Type B pancreatic cell (in vitro differentiated cells): ENCODE measurements at regions not wholly inside any gene's neighbourhood (a gene's known extent, or its start where the extent isn't known, plus 50 kb on each side); places are given as distances from the start of the nearest gene placed in this dataset.
"Not testable (repeated sequence)": the region's sequence is repeated elsewhere in the genome, so short reads cannot be mapped to it uniquely, and the experiment has no call there.

Experiments
- DNase-seq: peaks from one replicate; pipeline ENCODE4 v3.0.0; 2021; ENCODE audit warnings: mixed read lengths; ENCODE audit not compliant: unreplicated experiment; ENCODE audit errors: extremely low spot score
- H3K27ac Mint-ChIP-seq: 2 replicates; pipeline ENCODE4 v1.8.0; 2021; ENCODE audit warnings: mild to moderate bottlenecking, mixed read lengths
- H3K27me3 Mint-ChIP-seq: 2 replicates; pipeline ENCODE4 v1.8.0; 2021; ENCODE audit warnings: mixed read lengths
- H3K36me3 Mint-ChIP-seq: 2 replicates; pipeline ENCODE4 v1.8.0; 2021; ENCODE audit warnings: mixed read lengths
- H3K4me1 Mint-ChIP-seq: one replicate; pipeline ENCODE4 v1.8.0; 2021; ENCODE audit warnings: mixed read lengths; ENCODE audit not compliant: unreplicated experiment
- H3K4me3 Mint-ChIP-seq: 2 replicates; pipeline ENCODE4 v1.8.0; 2021; ENCODE audit warnings: mild to moderate bottlenecking, mixed read lengths
- H3K9me3 Mint-ChIP-seq: 2 replicates; pipeline ENCODE4 v1.8.0; 2021; ENCODE audit warnings: mixed read lengths
- TF ChIP-seq, protein P1 (sequence below): fragments of 200-600 bp; sonication (generic); conservative IDR thresholded peaks from 2 replicates; pipeline ENCODE4 v1.5.0; 2021; ENCODE audit warnings: antibody characterized with exemption, mild to moderate bottlenecking

GRCh38 chr3:68535782-68536181 is 396.6 kb downstream of the TAFA4 start:
- Mint-ChIP-seq H3K36me3 (no peaks in the 10 kb centered on the region), H3K4me3 (no peak overlapping the region), H3K27ac (no peak overlapping the region), H3K27me3 (no peaks in the 10 kb centered on the region), H3K4me1 (no peaks in the 10 kb centered on the region), H3K9me3 (no peaks in the 10 kb centered on the region)
- TF ChIP-seq, protein P1, sequence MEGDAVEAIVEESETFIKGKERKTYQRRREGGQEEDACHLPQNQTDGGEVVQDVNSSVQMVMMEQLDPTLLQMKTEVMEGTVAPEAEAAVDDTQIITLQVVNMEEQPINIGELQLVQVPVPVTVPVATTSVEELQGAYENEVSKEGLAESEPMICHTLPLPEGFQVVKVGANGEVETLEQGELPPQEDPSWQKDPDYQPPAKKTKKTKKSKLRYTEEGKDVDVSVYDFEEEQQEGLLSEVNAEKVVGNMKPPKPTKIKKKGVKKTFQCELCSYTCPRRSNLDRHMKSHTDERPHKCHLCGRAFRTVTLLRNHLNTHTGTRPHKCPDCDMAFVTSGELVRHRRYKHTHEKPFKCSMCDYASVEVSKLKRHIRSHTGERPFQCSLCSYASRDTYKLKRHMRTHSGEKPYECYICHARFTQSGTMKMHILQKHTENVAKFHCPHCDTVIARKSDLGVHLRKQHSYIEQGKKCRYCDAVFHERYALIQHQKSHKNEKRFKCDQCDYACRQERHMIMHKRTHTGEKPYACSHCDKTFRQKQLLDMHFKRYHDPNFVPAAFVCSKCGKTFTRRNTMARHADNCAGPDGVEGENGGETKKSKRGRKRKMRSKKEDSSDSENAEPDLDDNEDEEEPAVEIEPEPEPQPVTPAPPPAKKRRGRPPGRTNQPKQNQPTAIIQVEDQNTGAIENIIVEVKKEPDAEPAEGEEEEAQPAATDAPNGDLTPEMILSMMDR: no peak
- DNase-seq: no peak

GRCh38 chr3:68523330-68523729 is 409.0 kb downstream of the TAFA4 start:
- no peak overlapping the region for H3K27ac Mint-ChIP-seq
- H3K4me3 Mint-ChIP-seq: no peak overlapping the region
- no peak for DNase-seq
- no peaks in the 10 kb centered on the region for H3K27me3 Mint-ChIP-seq
- H3K9me3 Mint-ChIP-seq: no peaks in the 10 kb centered on the region
- H3K4me1 Mint-ChIP-seq: no peaks in the 10 kb centered on the region
- TF ChIP-seq, protein P1: no peak
- no peaks in the 10 kb centered on the region for H3K36me3 Mint-ChIP-seq

DNA sequence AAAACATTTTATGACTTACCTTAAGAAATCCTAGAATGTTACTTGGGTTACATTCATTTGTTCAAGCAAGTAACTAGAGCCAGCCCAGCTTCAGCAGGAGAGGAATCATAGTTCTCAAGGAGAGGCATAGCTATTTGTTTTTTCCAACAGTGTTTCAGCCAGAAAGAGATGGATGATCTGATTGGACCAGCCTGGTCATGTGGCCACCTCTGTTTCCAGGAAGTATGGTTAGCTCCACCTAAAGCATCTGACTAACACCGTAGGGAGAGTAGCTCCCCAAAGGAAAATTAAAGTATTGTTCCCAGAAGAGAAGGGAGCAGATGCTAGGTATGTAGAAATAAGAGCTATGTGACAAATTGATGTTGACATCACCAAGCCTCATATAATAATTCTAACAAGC is 417.1 kb downstream of the TAFA4 start:
- Mint-ChIP-seq H3K4me3 (no peak overlapping the region), H3K36me3 (no peaks in the 10 kb centered on the region), H3K27ac (no peak overlapping the region), H3K27me3 (no peaks in the 10 kb centered on the region), H3K9me3 (no peaks in the 10 kb centered on the region), H3K4me1 (no peaks in the 10 kb centered on the region)
- TF ChIP-seq, protein P1: no peak
- DNase-seq: no peak

DNA sequence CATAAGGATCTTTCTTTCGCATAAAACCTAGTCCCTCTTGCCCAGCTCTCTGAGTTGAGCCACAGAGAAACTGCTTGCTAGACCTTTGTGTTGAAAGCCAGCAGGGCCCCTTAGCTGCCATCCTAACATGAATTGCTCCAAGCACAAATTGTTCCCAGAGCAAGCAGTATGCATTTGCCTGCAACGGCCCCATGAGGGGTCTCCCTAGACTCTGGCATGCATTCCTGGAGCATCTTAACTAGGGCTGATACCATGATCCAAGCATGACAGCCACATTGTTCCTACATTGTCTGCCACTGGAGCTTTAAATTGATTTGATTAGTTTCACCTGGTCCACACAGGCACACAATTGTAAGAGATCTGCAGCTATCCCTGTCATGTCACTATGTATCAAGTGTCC is 428.1 kb downstream of the TAFA4 start:
- Mint-ChIP-seq H3K27me3 (no peaks in the 10 kb centered on the region), H3K4me3 (no peak overlapping the region), H3K36me3 (no peaks in the 10 kb centered on the region), H3K9me3 (no peaks in the 10 kb centered on the region), H3K4me1 (no peaks in the 10 kb centered on the region), H3K27ac (no peak overlapping the region)
- TF ChIP-seq, protein P1: no peak
- DNase-seq: no peak

GRCh38 chr3:68485845-68486244 is 446.5 kb downstream of the TAFA4 start:
- not testable (repeated sequence) for H3K36me3 Mint-ChIP-seq, H3K27me3 Mint-ChIP-seq, DNase-seq, H3K9me3 Mint-ChIP-seq, H3K27ac Mint-ChIP-seq, H3K4me3 Mint-ChIP-seq, H3K4me1 Mint-ChIP-seq

- Mint-ChIP-seq H3K36me3 (no peaks in the 10 kb centered on the region), H3K9me3 (no peaks in the 10 kb centered on the region), H3K27me3 (no peaks in the 10 kb centered on the region), H3K27ac (no peak overlapping the region), H3K4me3 (no peak overlapping the region), H3K4me1 (no peaks in the 10 kb centered on the region)
- no peak for DNase-seq
- TF ChIP-seq, protein P1: no peak
These were observed 447.3 kb downstream of the TAFA4 start for GRCh38 chr3:68485051-68485450.
